Hematopoietic multipotent progenitor cell (in vitro differentiated cells): ENCODE measurements at regions not wholly inside any gene's neighbourhood (a gene's known extent, or its start where the extent isn't known, plus 50 kb on each side); places are given as distances from the start of the nearest gene placed in this dataset.

Experiments
- DNase-seq, 3 donors: peaks; one replicate each; pipeline ENCODE4 v3.0.0-alpha.2; 2011 to 2015; ENCODE audit warnings: low read depth in 2 of 3, low spot score in 2 of 3

DNA sequence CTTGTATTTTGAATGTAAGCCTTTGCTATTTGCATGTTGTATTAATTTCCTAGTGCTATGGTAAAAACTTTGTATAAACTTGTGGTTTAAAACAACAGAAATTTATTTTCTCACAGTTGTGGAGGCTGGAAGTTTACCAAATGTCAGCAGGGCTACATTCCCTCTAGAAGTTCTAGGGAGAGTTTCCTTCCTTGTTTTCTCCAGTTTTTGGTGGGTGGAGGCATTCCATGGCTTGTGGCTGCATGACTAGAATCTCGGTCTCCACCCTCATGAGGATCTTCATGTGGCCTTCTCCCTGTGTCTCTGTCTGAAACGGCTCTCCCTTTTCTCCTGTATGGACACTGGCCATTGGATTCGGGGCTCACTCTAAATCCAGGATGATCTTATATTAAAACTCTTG is 482.2 kb upstream of the GOT2 start:
- DNase-seq: no peak

DNA sequence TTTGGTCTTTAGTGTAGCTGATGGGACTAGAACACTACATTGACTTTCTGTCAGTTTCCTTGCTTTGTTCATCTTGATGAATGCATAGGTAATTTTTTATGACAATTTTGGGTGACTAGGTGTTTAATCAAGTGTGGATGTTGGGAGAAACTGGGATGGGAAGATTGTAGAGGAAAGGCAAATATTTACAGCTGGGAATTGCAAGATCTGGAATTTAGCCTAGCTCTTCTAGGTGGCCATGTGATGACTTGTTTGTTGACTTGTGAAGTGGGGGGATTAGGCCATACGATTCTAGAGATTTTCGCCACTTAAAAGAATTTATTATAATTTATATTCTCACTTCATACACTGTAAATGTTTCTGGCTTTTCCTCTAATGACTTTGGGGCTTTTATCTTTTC is 480.3 kb upstream of the GOT2 start:
- DNase-seq: no peak

DNA sequence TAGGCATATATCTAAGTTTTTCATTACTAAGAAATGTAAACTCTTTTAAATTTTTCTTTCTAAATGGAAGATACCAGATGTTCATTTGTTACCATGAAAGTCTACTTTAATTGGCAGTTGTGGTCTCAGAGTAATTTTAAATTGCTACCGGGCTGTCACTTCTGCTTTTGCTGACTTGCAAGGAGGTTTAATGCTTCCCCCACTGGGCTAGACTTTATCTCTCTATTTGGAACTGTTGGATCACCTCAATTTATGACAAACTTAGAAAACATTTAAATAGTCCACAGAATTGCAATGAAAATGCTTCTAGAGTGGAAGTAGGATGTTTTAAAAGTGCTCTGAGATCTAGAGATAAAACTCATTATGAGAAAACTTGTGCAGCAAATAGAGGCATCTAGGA is 479.8 kb upstream of the GOT2 start:
- peak in 2 of 3 donors; percentile 24 to 73 for DNase-seq

- peak in 1 of 3 donors; percentile 21 for DNase-seq
These were observed 478.4 kb upstream of the GOT2 start for GRCh38 chr16:59212492-59213024.

- no peak for DNase-seq
These were observed 476.9 kb upstream of the GOT2 start for GRCh38 chr16:59210955-59211541.

DNA sequence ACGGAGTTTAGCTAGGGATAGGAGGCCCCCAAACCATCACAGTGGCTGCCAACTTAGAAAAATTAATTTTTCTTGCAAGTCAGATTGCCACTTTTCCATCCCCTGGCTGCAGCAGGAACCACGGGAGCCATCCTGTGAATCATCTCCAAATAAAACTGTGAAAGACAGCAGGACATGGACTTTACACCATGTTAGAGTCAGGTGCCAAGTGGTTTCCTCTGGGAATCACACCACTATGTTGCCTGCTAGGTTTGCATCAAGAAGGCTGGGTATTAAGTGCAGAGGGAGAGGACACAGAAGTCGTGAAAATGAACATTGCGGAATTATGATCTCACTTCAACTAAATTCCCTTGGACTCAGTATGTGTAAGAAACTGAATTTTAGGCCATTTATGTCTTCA is 471.3 kb upstream of the GOT2 start:
- DNase-seq: no peak

GRCh38 chr16:59204589-59204988 is 470.5 kb upstream of the GOT2 start:
- no peak for DNase-seq

DNA sequence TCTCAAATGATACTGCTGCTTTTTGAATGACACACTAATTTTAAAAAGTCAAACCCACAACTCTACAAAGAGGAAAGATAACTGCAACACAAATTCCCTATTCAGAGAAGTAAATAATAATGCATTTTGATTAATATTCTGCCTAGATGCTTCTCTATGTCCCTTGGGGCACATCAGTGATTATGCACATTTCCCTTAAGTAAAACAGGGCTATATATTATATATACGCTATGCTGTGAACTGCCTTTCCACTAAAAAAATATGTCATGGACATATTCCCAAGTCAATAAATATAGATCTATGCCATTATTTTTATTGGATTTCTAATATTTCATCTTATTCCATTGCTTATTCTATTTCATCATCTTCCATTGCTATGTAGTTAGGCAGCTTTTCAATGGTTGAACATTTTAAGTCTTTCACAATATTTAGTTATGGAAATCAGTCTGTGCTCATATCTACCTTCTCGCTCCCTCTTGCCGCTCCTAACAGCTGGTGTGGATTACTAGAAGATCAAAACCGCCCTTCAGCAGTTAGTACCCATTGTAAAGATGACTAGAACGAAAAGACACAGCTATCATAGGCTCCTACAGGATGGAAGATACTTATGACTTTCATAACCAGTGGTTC is 468.2 kb upstream of the GOT2 start:
- no peak for DNase-seq

DNA sequence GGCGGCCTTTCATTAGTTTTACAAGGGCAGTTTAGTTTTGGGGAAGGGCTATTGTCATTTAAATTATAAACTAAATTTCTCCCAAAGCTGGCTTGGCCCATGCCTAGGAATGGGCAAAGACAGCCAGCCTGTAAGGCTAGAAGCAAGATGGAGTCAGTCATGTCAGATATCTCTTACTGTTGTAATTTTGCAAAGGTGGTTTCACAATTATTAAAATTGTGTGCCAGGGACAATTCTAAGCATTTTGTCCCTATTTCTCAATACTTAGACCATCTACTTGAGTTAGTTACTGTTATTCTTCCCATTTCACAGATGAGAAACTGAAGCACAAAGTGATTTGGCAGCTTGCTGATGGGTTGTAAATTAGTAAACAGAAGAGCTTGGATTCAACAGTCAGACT is 467.7 kb upstream of the GOT2 start:
- no peak for DNase-seq

DNA sequence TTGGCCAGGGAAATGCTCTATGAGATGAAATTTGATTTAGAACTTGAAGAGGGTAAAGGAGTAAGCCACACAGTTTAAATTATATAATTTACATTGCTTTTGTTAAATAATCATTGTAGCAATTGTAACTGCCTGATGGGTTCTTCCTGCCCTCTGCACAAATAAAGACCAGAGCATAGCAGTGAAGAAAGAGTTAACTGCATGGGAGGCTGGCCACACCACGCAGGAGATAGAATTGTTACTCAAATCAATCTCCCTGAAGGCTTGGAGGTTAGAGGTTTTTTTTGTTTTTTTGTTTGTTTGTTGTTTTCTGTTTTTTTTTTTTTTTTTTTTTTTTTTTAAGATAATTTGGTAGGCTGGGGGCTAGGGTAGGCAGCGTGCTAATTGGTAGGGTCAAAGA is 467.0 kb upstream of the GOT2 start:
- no peak for DNase-seq

GRCh38 chr16:59198487-59198886 is 464.4 kb upstream of the GOT2 start:
- no peak for DNase-seq

DNA sequence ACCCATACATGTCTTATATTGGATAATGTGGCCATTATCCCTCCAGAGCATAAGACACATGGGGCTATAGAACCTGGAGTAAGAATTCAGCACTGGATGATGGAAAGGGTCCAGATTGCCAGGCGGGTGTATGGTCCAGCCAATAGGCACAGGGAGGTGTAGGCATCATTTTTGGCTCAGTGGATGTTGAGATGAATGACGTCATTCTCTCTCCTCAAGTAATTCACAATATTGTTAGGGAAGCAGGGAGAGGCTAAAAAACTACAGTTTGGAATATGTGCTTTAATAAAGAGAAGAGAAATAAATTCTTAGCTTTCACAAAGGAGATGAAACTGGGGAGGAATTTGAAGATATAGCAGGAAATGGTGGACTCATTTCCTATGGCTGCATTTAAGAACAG is 461.1 kb upstream of the GOT2 start:
- DNase-seq: no peak

- DNase-seq: no peak
These were observed 459.5 kb upstream of the GOT2 start for GRCh38 chr16:59193637-59194036.

- peak in 2 of 3 donors; percentile 11 to 49 for DNase-seq
These were observed 458.6 kb upstream of the GOT2 start for GRCh38 chr16:59192551-59193199.

- DNase-seq: no peak
These were observed 456.6 kb upstream of the GOT2 start for GRCh38 chr16:59190731-59191130.

DNA sequence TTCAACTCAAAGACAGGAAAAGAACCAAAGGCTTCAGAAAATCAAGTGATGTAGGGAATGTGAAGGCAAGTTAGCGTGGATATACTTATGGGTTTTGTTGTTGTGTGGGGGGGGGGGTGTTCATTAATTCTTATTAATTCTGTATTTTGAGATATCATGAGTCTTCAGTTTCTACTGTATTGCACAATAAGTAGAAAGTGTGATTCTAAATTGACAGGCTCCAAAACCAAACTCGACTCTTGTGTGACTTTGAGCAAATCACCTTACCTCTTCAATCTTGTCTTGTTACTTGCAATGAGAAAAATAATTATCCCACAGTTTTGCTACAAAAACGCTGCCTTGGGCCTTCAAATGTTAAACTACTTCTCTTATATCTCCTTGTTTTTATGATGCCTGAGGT is 453.9 kb upstream of the GOT2 start:
- DNase-seq: no peak

GRCh38 chr16:59181821-59182420 is 447.8 kb upstream of the GOT2 start:
- no peak for DNase-seq

- DNase-seq: no peak
These were observed 446.0 kb upstream of the GOT2 start for GRCh38 chr16:59180083-59180476.

DNA sequence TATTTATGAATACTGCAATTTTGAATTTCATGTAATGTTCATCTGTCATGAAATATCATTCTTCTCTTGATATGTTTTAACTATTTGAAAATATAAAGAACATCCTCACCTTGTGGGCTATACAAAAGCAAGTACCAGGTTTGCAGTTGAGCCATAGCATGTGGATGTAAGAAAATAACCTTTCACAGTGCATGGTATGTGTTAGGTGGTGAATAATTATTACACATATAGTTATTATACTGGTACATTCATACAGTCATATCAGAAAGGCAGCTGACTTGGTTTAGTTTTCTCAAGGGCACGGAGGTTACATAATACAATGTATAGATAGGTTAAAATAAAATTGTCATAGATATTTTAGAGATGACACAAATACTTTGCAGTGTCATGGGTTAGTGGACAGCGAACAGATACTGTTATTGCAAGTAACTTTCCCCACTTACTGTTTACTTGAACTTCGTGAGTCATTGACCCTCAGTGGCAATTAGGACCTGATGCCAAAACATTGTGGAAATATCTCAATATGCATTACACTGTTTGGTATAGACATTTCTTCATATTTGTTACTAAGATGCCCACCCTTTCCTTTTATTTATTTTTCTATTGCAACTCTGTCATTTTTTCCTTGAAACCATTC is 445.4 kb upstream of the GOT2 start:
- no peak for DNase-seq

GRCh38 chr16:59173408-59173831 is 439.3 kb upstream of the GOT2 start:
- no peak for DNase-seq

- DNase-seq: no peak
These were observed 436.1 kb upstream of the GOT2 start for GRCh38 chr16:59170099-59170712.
